Lower leg skin (tissue), 3 donors: ENCODE measurements at regions not wholly inside any gene's neighbourhood (a gene's known extent, or its start where the extent isn't known, plus 50 kb on each side); places are given as distances from the start of the nearest gene placed in this dataset.

Experiments used
- CTCF ChIP-seq, 3 donors: fragments of 450-650 bp; IDR thresholded peaks; one replicate each; pipeline ENCODE4 v1.5.1; 2016; ENCODE audit warnings: antibody characterized with exemption in 3 of 3, mild to moderate bottlenecking in 3 of 3, moderate library complexity in 2 of 3
- POLR2A ChIP-seq, 2 donors: fragments of 450-650 bp; IDR thresholded peaks; one replicate each; pipeline ENCODE4 v1.6.1; 2016 to 2017; ENCODE audit warnings: antibody characterized with exemption in 2 of 2, mild to moderate bottlenecking in 1 of 2, moderate library complexity in 1 of 2

GRCh38 chr15:26210980-26211379, 347.9 kb upstream of the ATP10A start:
- TF ChIP-seq POLR2A (IDR thresholded peaks at IDR 0.05): no peak
- TF ChIP-seq CTCF (IDR thresholded peaks at IDR 0.05): no peak
